HG03060 (cell line): ENCODE measurements at regions not wholly inside any gene's neighbourhood (a gene's known extent, or its start where the extent isn't known, plus 50 kb on each side); places are given as distances from the start of the nearest gene placed in this dataset.

ENCODE experiments used
- ATAC-seq: cut with Tn5 transposase; IDR thresholded peaks from one replicate; pipeline ENCODE4 v1.9.1; 2021; ENCODE audit warnings: low read depth, moderate number of reproducible peaks; ENCODE audit not compliant: unreplicated experiment

- ATAC-seq = no peak
These were observed 120.1 kb upstream of the ACO1 start for GRCh38 chr9:32264170-32264864.

GRCh38 chr9:32265037-32265436, 119.4 kb upstream of the ACO1 start:
- ATAC-seq = no peak

GRCh38 chr9:32278991-32279390, 105.5 kb upstream of the ACO1 start:
- ATAC-seq = no peak

- ATAC-seq = no peak
These were observed 94.7 kb upstream of the ACO1 start for GRCh38 chr9:32289756-32290155.

GRCh38 chr9:32291370-32291769, 93.1 kb upstream of the ACO1 start:
- no peak for ATAC-seq

GRCh38 chr9:32292611-32293010, 91.8 kb upstream of the ACO1 start:
- no peak for ATAC-seq

GRCh38 chr9:32293091-32293490, 91.4 kb upstream of the ACO1 start:
- no peak for ATAC-seq

GRCh38 chr9:32294106-32294505, 90.3 kb upstream of the ACO1 start:
- no peak for ATAC-seq

- no peak for ATAC-seq
These were observed 84.1 kb upstream of the ACO1 start for GRCh38 chr9:32300373-32300772.

- ATAC-seq = no peak
These were observed 79.9 kb upstream of the ACO1 start for GRCh38 chr9:32304495-32304894.

GRCh38 chr9:32306006-32306405, 78.4 kb upstream of the ACO1 start:
- no peak for ATAC-seq

GRCh38 chr9:32319312-32319929, 65.0 kb upstream of the ACO1 start:
- no peak for ATAC-seq

- ATAC-seq = no peak
These were observed 61.8 kb upstream of the ACO1 start for GRCh38 chr9:32322622-32323021.

- ATAC-seq = no peak
These were observed 58.3 kb upstream of the ACO1 start for GRCh38 chr9:32326146-32326545.

- no peak for ATAC-seq
These were observed 53.2 kb upstream of the ACO1 start for GRCh38 chr9:32331240-32331639.

- ATAC-seq = no peak
These were observed 50.3 kb upstream of the ACO1 start for GRCh38 chr9:32334112-32334511.
